ENCODE measurements at regions not wholly inside any gene's neighbourhood (a gene's known extent, or its start where the extent isn't known, plus 50 kb on each side); places are given as distances from the start of the nearest gene placed in this dataset.

- H3K36me3 Mint-ChIP-seq (ENCODE audit: insufficient read depth, unreplicated experiment) = no peaks in the 10 kb centered on the region
- H3K4me1 Mint-ChIP-seq (ENCODE audit: insufficient read depth, unreplicated experiment) = peaks cover 19% of the 10 kb centered on the region
- DNase-seq (ENCODE audit: unreplicated experiment) = no peak
- H3K27me3 Mint-ChIP-seq (ENCODE audit: insufficient read depth, unreplicated experiment) = no peaks in the 10 kb centered on the region
- BruUV-seq (replicated peaks) = no TSS peak
- H3K9me3 Mint-ChIP-seq (ENCODE audit: unreplicated experiment) = no peaks in the 10 kb centered on the region
- no peak overlapping the region for H3K4me3 Mint-ChIP-seq (ENCODE audit: unreplicated experiment)
- ChIA-PET POLR2A (interaction anchor here (0.8 to 1.3 kb wide), 3 partner anchors 10 to 58 kb away, joined by 3 to 5 read pairs (median 5); no protein-coding TSS in a partner anchor), CTCF (interaction anchor here (1.1 to 1.7 kb wide), 2 partner anchors 20 to 243 kb away, joined by 5 to 6 read pairs; no protein-coding TSS in a partner anchor)
- TF ChIP-seq CTCF (IDR thresholded peaks at IDR 0.05; ENCODE audit: unreplicated experiment) = no peak
- H3K27ac Mint-ChIP-seq (ENCODE audit: low read depth, unreplicated experiment) = peak overlapping the region; percentile 59
- intact Hi-C loops (cut with micrococcal nuclease) = no loop called here
Observed at GRCh38 chr9:91158286-91158685, 203.4 kb downstream of the AUH start.

- H3K27me3 Mint-ChIP-seq (ENCODE audit: insufficient read depth, unreplicated experiment) = no peaks in the 10 kb centered on the region
- no TSS peak for BruUV-seq (replicated peaks)
- H3K4me1 Mint-ChIP-seq (ENCODE audit: insufficient read depth, unreplicated experiment) = peaks cover 19% of the 10 kb centered on the region
- TF ChIP-seq CTCF (IDR thresholded peaks at IDR 0.05; ENCODE audit: unreplicated experiment) = no peak
- no peak overlapping the region for H3K4me3 Mint-ChIP-seq (ENCODE audit: unreplicated experiment)
- CTCF ChIA-PET = interaction anchor here (1.7 kb wide), 1 partner anchor 19 kb away, joined by 6 read pairs; no protein-coding TSS in a partner anchor
- H3K27ac Mint-ChIP-seq (ENCODE audit: low read depth, unreplicated experiment) = peak overlapping the region; percentile 46
- no peaks in the 10 kb centered on the region for H3K9me3 Mint-ChIP-seq (ENCODE audit: unreplicated experiment)
- intact Hi-C loops (cut with micrococcal nuclease) = no loop called here
- DNase-seq (ENCODE audit: unreplicated experiment) = no peak
- H3K36me3 Mint-ChIP-seq (ENCODE audit: insufficient read depth, unreplicated experiment) = no peaks in the 10 kb centered on the region
- POLR2A ChIA-PET = interaction anchor here (1.0 to 1.3 kb wide), 2 partner anchors 10 to 19 kb away, joined by 5 read pairs; no protein-coding TSS in a partner anchor
Observed at GRCh38 chr9:91158946-91159345, 202.8 kb downstream of the AUH start.

GRCh38 chr9:91159664-91160121 lies 202.0 kb downstream of the AUH start:
- no peaks in the 10 kb centered on the region for H3K27me3 Mint-ChIP-seq (ENCODE audit: insufficient read depth, unreplicated experiment)
- TF ChIP-seq CTCF (IDR thresholded peaks at IDR 0.05; ENCODE audit: unreplicated experiment) = no peak
- no peaks in the 10 kb centered on the region for H3K36me3 Mint-ChIP-seq (ENCODE audit: insufficient read depth, unreplicated experiment)
- ChIA-PET POLR2A (no interaction called here), CTCF (interaction anchor here (0.6 to 0.8 kb wide), 2 partner anchors 35 to 280 kb away, joined by 3 read pairs; no protein-coding TSS in a partner anchor)
- H3K9me3 Mint-ChIP-seq (ENCODE audit: unreplicated experiment) = no peaks in the 10 kb centered on the region
- H3K4me3 Mint-ChIP-seq (ENCODE audit: unreplicated experiment) = no peak overlapping the region
- intact Hi-C loops (cut with micrococcal nuclease) = no loop called here
- no TSS peak for BruUV-seq (replicated peaks)
- no peak for DNase-seq (ENCODE audit: unreplicated experiment)
- H3K27ac Mint-ChIP-seq (ENCODE audit: low read depth, unreplicated experiment) = peak overlapping the region; percentile 46
- H3K4me1 Mint-ChIP-seq (ENCODE audit: insufficient read depth, unreplicated experiment) = peaks cover 26% of the 10 kb centered on the region

GRCh38 chr9:91160181-91160580 lies 201.5 kb downstream of the AUH start:
- Mint-ChIP-seq H3K27me3 (ENCODE audit: insufficient read depth, unreplicated experiment) (no peaks in the 10 kb centered on the region), H3K9me3 (ENCODE audit: unreplicated experiment) (no peaks in the 10 kb centered on the region), H3K36me3 (ENCODE audit: insufficient read depth, unreplicated experiment) (no peaks in the 10 kb centered on the region), H3K27ac (ENCODE audit: low read depth, unreplicated experiment) (no peak overlapping the region), H3K4me1 (ENCODE audit: insufficient read depth, unreplicated experiment) (peaks cover 31% of the 10 kb centered on the region), H3K4me3 (ENCODE audit: unreplicated experiment) (no peak overlapping the region)
- ChIA-PET CTCF (interaction anchor here (0.6 to 0.8 kb wide), 2 partner anchors 35 to 280 kb away, joined by 3 read pairs; no protein-coding TSS in a partner anchor), POLR2A (no interaction called here)
- no TSS peak for BruUV-seq (replicated peaks)
- intact Hi-C loops (cut with micrococcal nuclease) = no loop called here
- DNase-seq (ENCODE audit: unreplicated experiment) = no peak
- TF ChIP-seq CTCF (IDR thresholded peaks at IDR 0.05; ENCODE audit: unreplicated experiment) = no peak

All from MCF 10A (cell line).